GM12878 (cell line): ENCODE measurements at regions not wholly inside any gene's neighbourhood (a gene's known extent, or its start where the extent isn't known, plus 50 kb on each side); places are given as distances from the start of the nearest gene placed in this dataset.

Source experiments
- ATAC-seq: fragments of 200-7000 bp; cut with Tn5 transposase; 3 replicates; pipeline ENCODE4 v1.9.1; 2020; ENCODE audit warnings: mild to moderate bottlenecking, moderate library complexity
- BruUV-seq: library from RNA; stranded (reverse); fragments of 400-500 nt; replicated peaks from 2 replicates; lab custom pipeline; 2021; lab: Mats Ljungman, UMichigan
- CTCF ChIA-PET: fragments of 300-600 bp; sonication (Branson Sonifier 250); formaldehyde crosslinking; extraction: SDS; loops from one replicate; lab custom pipeline; 2021; ENCODE audit warnings: inconsistent platforms; lab: Yijun Ruan, JAX
- POLR2A ChIA-PET: fragments of 350-600 bp; formaldehyde crosslinking; extraction: SDS; loops from one replicate; lab custom pipeline; 2021; ENCODE audit warnings: inconsistent platforms; lab: Charles Lee
- RAD21 ChIA-PET: fragments of 300-600 bp; sonication (Branson Sonifier 250); formaldehyde crosslinking; loops from one replicate; lab custom pipeline; 2023; ENCODE audit warnings: antibody characterized with exemption; ENCODE audit not compliant: unreplicated experiment; lab: Charles Lee
- SMC1A ChIA-PET: fragments of 300-600 bp; sonication (Branson Sonifier 250); formaldehyde crosslinking; loops from one replicate; lab custom pipeline; 2023; ENCODE audit not compliant: unreplicated experiment, uncharacterized antibody; lab: Charles Lee
- DNase-seq: peaks from one replicate; pipeline ENCODE4 v3.0.0-alpha.2; 2011; ENCODE audit warnings: low read depth, low spot score
- FAIRE-seq: peaks from 3 replicates; lab custom pipeline; 2011; peaks lifted over from hg19 to GRCh38; lab: Jason Lieb, UNC
- H2AFZ ChIP-seq: 2 replicates; pipeline ENCODE4 v1.6.0; 2011; ENCODE audit warnings: low read depth, low read length, control low read depth; ENCODE audit not compliant: control insufficient read depth
- H3K27ac ChIP-seq: 2 replicates; pipeline ENCODE4 v1.5.1; 2011; ENCODE audit warnings: control low read depth; ENCODE audit not compliant: control insufficient read depth, insufficient read depth
- H3K27me3 ChIP-seq, 2 experiments: replicated peaks in 1 of 2; 2 replicates each; pipeline versions ENCODE4 v1.6.0 to v1.6.1; 2011; ENCODE audit warnings: low read length in 1 of 2; ENCODE audit not compliant: control insufficient read depth in 2 of 2, insufficient read depth in 2 of 2
- H3K36me3 ChIP-seq, 2 experiments: 2 replicates each; pipeline ENCODE4 v1.5.1; 2011; ENCODE audit warnings: low read length in 1 of 2; ENCODE audit not compliant: control insufficient read depth in 2 of 2, insufficient read depth in 2 of 2
- H3K4me1 ChIP-seq: 2 replicates; pipeline ENCODE4 v1.6.1; 2011; ENCODE audit warnings: mild to moderate bottlenecking, low read length, moderate library complexity, mixed read lengths; ENCODE audit not compliant: control insufficient read depth, insufficient read depth
- H3K4me2 ChIP-seq: 2 replicates; pipeline ENCODE4 v1.6.0; 2011; ENCODE audit warnings: control low read depth; ENCODE audit not compliant: control insufficient read depth, insufficient read depth
- H3K4me3 ChIP-seq: fragments of 200-600 bp; sonication (generic); 2 replicates; pipeline ENCODE4 v1.5.1; 2016
- H3K79me2 ChIP-seq: 2 replicates; pipeline ENCODE4 v1.6.0; 2011; ENCODE audit warnings: low read length; ENCODE audit not compliant: control insufficient read depth, insufficient read depth
- H3K9ac ChIP-seq: 2 replicates; pipeline ENCODE4 v1.8.0; 2011; ENCODE audit warnings: low read length, control low read depth, mixed read lengths; ENCODE audit not compliant: control insufficient read depth, insufficient read depth
- H3K9me3 ChIP-seq: replicated peaks from 3 replicates; pipeline ENCODE4 v1.5.1; 2011; ENCODE audit warnings: mild to moderate bottlenecking, low read length; ENCODE audit not compliant: control insufficient read depth, insufficient read depth
- H4K20me1 ChIP-seq: 2 replicates; pipeline ENCODE4 v1.6.0; 2011; ENCODE audit not compliant: control insufficient read depth, insufficient read depth
- ELK1 ChIP-seq: IDR thresholded peaks from 2 replicates; pipeline ENCODE4 v1.6.1; 2012; ENCODE audit warnings: low read depth, low read length, improper control_type of control experiment
- MLLT1 ChIP-seq: fragments of 450-650 bp; IDR thresholded peaks from 2 replicates; pipeline ENCODE4 v1.6.1; 2016; ENCODE audit warnings: mild to moderate bottlenecking
- NFIC ChIP-seq: IDR thresholded peaks from 2 replicates; pipeline ENCODE4 v1.6.1; 2012; ENCODE audit warnings: low read depth, mild to moderate bottlenecking, inconsistent platforms, low read length, moderate library complexity
- NFXL1 ChIP-seq: fragments of 450-650 bp; IDR thresholded peaks from 2 replicates; pipeline ENCODE4 v1.6.1; 2017; ENCODE audit warnings: antibody characterized with exemption, mild to moderate bottlenecking, borderline replicate concordance
- NR2C2 ChIP-seq: IDR thresholded peaks from 2 replicates; pipeline ENCODE4 v1.6.1; 2011; ENCODE audit warnings: borderline replicate concordance, low read depth; ENCODE audit not compliant: control insufficient read depth, insufficient read length
- PRDM15 ChIP-seq: fragments of 450-650 bp; formaldehyde crosslinking; IDR thresholded peaks from 2 replicates; pipeline ENCODE4 v1.4.0; 2020; ENCODE audit warnings: mild to moderate bottlenecking, moderate library complexity
- RFX5 ChIP-seq: IDR thresholded peaks from 2 replicates; pipeline ENCODE4 v1.6.1; 2011; ENCODE audit warnings: low read depth, low read length, improper control_type of control experiment
- SRF ChIP-seq, 2 experiments: IDR thresholded peaks; 2 replicates each; pipeline ENCODE4 v1.6.1; 2011; ENCODE audit warnings: low read depth in 2 of 2, low read length in 2 of 2, mild to moderate bottlenecking in 1 of 2, moderate library complexity in 1 of 2
- ZBTB11 ChIP-seq: fragments of 450-650 bp; formaldehyde crosslinking; IDR thresholded peaks from 2 replicates; pipeline ENCODE4 v1.5.0; 2022; ENCODE audit warnings: mild to moderate bottlenecking, missing genetic modification characterization
- ZBTB4 ChIP-seq: fragments of 450-650 bp; formaldehyde crosslinking; IDR thresholded peaks from 2 replicates; pipeline ENCODE4 v1.4.0; 2022; ENCODE audit warnings: mild to moderate bottlenecking, moderate library complexity
- WGBS: methylation state at CpG from one replicate; pipeline ENCODE4 v1.1.6; 2016; ENCODE audit warnings: low lambda C conversion rate; ENCODE audit not compliant: insufficient replicate concordance, insufficient coverage; ENCODE audit errors: missing lambda C conversion rate; 5-methylcytosine and 5-hydroxymethylcytosine counted together
- in situ Hi-C: fragments of 300-500 bp; cut with MboI; formaldehyde crosslinking; loops from 9 replicates; pipeline ENCODE4 v1.14.3; 2018; ENCODE audit warnings: mixed read lengths
- intact Hi-C: fragments of 100-400 bp; cut with micrococcal nuclease; formaldehyde crosslinking; loops from one replicate; pipeline ENCODE4 v1.14.2; 2022; ENCODE audit not compliant: unreplicated experiment

GRCh38 chr15:97755726-97756125, 204.8 kb upstream of the ARRDC4 start:
- no peak overlapping the region for H2AFZ ChIP-seq
- no peaks in the 10 kb centered on the region for H3K36me3 ChIP-seq
- in situ Hi-C loops, result no loop called here
- H3K4me3 ChIP-seq, result no peak overlapping the region
- ChIA-PET POLR2A (no interaction called here), SMC1A (interaction anchor here (0.7 to 1.4 kb wide), 2 partner anchors 370 to 510 kb away, joined by 3 to 4 read pairs; no protein-coding TSS in a partner anchor), CTCF (interaction anchor here (0.6 to 1.3 kb wide), 5 partner anchors 14 to 1427 kb away, joined by 3 to 7 read pairs (median 3); no protein-coding TSS in a partner anchor), RAD21 (interaction anchor here (0.9 to 1.2 kb wide), 3 partner anchors 40 to 1429 kb away, joined by 3 to 5 read pairs (median 3); no protein-coding TSS in a partner anchor)
- no peak for DNase-seq
- H3K27me3 ChIP-seq, result no peaks in the 10 kb centered on the region
- H3K4me2 ChIP-seq, result no peak overlapping the region
- ATAC-seq, result no peak
- no peak overlapping the region for H3K9ac ChIP-seq
- WGBS, result 85% methylated on average over 1 of the region's 1 CpG
- BruUV-seq, result no TSS peak
- H3K27ac ChIP-seq, result no peak overlapping the region
- H3K4me1 ChIP-seq, result no peaks in the 10 kb centered on the region
- no peaks in the 10 kb centered on the region for H3K9me3 ChIP-seq
- intact Hi-C loops, result loop anchor here (5.0 kb wide), 1 partner anchor 518 kb away; no protein-coding TSS in a partner anchor
- H4K20me1 ChIP-seq, result no peaks in the 10 kb centered on the region
- no peak for FAIRE-seq
- no peaks in the 10 kb centered on the region for H3K79me2 ChIP-seq
- TF ChIP-seq MLLT1 (no peak), NFXL1 (no peak), ELK1 (no peak), PRDM15 (CRISPR knock-in tag) (no peak), ZBTB11 (CRISPR knock-in tag) (no peak), RFX5 (no peak), NFIC (no peak), NR2C2 (no peak), ZBTB4 (no peak), SRF (IDR thresholded peaks at IDR 0.05; ENCODE audit: low read depth in 2 of 2, low read length in 2 of 2) (no peak)
